ENCODE measurements at regions not wholly inside any gene's neighbourhood (a gene's known extent, or its start where the extent isn't known, plus 50 kb on each side); places are given as distances from the start of the nearest gene placed in this dataset.

DNA sequence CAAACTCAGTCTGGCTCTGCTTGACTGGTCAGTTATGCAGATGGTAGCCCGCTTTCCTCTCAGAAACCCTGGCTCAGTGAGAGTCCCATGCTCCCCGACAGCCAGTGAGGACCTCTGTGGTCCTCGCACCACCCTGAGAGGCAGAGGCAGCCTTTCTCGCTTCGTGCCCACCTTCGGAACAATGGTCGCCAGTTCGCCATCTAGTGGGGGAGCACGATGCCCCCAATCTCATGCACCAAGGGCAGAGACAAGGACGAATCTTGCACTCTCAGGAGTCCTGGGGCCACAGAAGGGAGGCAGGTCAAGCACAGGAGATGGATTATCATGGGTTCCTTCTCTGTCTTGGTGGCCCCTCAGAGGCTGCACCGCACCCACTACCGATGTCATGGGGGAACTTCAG lies 75.2 kb downstream of the RHCG start:
- no peak for DNase-seq

- no peak for DNase-seq
Measured at GRCh38 chr15:89419370-89419984, 76.9 kb downstream of the RHCG start.

DNA sequence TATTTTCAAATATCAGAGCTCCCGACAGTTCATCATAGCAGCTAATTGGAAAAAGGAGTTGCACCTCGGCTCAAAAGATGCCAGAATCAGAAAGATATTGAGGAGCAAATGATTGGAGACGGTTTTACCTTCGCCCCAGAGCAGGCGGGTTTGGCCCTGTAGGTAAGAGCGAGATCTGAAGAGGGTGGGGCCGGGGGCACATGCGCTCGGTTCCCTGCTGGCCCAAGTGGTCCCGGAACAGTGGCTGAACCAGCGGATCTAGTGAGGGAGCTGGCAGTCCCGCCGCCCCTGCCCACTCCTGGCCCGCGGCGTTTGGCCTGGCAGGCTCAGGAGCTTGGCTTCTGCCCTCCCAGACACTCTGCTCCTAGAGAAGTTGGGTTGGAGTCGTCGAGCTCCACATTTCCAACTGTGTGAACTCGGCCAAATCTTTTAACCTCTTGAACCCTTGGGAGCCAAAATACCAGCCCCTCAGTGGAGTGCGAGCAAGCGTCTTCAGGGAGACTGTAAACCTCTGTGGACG lies 79.1 kb downstream of the RHCG start:
- no peak for DNase-seq

DNA sequence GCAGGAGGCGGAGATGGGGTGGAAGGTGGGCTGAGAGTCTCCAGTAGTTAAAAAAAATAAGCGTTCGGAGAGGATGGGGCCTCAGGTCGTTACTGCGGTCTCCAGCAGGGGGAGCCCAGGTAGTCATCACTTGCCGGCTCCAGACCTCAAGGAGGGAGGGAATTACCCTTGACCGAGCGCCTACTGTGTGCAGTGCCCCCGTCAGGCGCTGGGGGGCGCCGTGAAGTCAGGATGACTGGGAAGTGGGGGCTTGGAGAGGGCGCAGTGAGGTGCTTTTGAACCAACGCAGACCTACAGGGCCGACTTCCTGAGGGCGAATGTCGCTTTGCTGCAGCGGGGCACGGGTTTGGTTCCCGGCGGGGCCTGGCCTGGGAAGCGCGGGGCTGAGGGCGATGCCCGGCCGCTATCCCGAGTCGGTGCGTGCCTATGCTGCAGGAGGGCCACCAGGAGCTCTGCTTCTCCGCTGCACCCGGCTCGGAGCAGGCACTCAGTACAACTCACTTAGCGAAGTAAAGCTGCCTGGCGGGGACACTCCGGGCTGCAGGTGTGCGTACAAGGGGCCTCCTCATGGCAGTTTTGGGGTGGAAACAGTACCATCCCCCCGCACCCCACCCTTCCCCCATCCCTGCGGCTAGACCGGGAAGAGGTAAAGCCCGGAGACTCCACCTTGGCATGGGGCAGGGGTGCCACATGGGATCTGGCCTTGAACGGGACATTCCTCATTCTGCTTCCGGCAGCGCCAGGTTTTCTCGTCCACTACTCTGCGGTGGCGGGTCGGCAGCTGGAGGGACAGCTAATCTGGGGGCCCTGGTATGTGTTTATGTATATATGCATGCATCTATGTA lies 79.8 kb downstream of the RHCG start:
- peak; percentile 83 for DNase-seq

GRCh38 chr15:89414571-89414970 lies 79.9 kb upstream of the POLG start:
- no peak for DNase-seq

DNA sequence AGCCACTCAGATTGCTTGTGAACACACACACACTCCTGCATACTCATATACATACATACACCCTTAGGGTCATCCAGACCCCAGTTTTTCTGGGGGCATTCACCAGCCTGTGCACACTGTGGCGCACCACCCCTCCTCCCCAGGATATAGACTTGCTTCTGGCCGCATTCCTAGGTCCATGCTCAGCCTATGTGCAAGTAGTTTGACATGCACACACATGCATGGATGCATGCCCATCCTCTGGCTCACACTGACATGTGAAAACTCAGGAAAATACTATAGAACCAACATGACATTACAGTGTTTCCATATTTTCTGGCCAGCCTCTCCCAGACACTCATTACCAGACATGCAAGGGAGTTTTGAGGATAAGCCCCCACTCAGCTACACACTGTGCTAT lies 79.3 kb upstream of the POLG start:
- no peak for DNase-seq

DNA sequence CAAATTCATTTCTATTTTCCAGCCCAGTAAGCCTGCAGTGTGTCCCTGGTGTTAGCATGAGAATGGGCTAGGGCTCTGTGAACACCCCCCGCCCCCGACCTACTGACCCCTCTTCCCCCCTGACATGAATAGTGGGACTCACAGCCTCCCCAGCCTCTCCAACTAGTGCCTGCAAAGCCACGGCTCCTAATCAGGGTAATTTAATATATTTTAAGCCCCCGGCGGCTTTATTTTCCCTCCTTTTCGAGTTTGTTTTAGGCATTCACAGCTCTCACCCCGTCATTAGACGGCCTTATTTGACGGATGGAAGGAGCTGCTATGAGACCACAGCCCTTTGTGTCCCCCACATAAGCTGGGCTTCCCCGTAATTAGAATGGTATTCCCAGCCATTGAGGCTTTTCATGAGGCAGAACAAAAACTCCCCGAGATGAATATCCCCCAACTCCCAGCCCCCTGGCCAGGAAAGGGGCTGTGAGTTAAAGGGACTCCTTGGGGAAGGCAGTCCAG lies 78.3 kb upstream of the POLG start:
- DNase-seq: no peak

- no peak for DNase-seq
Measured at GRCh38 chr15:89410039-89410435, 75.4 kb upstream of the POLG start.

GRCh38 chr15:89409184-89410038 lies 74.8 kb upstream of the POLG start:
- no peak for DNase-seq

GRCh38 chr15:89408372-89409183 lies 74.0 kb upstream of the POLG start:
- no peak for DNase-seq

DNA sequence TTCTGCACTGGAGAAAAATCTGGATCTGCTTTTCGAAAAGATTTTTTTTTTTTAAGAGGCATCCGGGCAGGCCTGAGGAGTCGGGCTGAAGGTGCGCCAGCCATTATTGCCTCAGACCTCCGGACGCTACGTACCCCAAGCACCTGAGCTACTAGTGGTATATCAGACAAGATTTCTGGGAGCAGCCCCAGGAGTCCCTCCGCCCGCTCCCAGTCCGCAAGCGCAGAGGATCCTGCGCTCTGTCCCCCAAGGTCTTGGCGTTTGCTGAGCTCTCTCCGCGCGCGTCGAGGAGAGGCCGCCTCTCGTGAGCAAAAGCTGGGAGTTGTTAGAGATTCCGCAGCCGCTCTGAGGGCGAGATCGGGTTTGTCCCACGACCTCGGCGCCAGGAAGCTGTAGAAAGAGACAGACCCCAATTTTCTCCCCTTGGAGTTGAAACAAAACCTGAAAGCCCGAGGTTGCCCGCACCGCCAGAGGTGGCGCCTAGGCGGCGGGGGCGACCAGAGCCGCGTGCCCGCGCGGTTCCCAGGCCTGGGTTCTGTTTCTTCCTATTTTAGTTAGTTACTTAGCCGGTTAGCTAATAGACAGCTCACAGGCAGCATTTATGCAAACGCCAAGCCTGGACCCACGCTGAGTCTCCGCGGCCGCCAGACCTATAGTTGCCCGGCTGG lies 72.5 kb upstream of the POLG start:
- DNase-seq: no peak

GRCh38 chr15:89406218-89406939 lies 71.8 kb upstream of the POLG start:
- DNase-seq: no peak

- no peak for DNase-seq
Measured at GRCh38 chr15:89405494-89405893, 70.9 kb upstream of the POLG start.

DNA sequence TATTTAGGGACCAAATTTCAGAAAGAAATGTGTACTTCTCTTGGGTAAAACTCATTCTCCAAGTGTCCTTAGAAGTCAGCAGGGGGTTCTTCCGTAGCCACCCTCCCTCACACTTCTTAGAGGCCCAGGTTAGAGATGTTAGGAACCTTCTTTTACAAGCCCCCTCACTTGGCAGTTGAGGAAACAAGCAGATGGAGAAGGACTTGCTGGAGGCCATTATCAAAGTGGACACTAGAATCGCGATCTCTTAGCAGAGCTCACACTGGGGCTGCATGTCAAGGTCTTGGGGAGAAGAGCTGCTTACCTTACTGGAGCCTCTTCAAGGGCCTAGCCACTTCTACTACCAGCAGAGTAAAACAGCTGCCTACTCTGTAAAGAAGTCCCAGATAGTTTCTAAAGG lies 69.4 kb upstream of the POLG start:
- DNase-seq: no peak

DNA sequence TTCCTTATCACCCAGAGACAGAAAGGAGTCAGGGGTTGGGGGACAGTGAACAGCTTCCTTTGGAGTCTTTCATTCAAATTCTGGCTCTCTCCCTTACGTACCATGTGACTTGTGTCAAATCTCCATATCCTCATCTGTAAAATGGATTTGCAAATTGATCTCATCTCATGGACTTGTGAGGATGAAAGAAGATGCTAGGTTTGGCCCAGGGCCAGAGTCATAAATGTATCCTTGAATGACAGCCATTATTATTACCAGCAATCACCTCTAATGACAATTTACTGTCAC lies 67.8 kb upstream of the POLG start:
- no peak for DNase-seq

GRCh38 chr15:89401631-89402517 lies 67.2 kb upstream of the POLG start:
- no peak for DNase-seq

DNA sequence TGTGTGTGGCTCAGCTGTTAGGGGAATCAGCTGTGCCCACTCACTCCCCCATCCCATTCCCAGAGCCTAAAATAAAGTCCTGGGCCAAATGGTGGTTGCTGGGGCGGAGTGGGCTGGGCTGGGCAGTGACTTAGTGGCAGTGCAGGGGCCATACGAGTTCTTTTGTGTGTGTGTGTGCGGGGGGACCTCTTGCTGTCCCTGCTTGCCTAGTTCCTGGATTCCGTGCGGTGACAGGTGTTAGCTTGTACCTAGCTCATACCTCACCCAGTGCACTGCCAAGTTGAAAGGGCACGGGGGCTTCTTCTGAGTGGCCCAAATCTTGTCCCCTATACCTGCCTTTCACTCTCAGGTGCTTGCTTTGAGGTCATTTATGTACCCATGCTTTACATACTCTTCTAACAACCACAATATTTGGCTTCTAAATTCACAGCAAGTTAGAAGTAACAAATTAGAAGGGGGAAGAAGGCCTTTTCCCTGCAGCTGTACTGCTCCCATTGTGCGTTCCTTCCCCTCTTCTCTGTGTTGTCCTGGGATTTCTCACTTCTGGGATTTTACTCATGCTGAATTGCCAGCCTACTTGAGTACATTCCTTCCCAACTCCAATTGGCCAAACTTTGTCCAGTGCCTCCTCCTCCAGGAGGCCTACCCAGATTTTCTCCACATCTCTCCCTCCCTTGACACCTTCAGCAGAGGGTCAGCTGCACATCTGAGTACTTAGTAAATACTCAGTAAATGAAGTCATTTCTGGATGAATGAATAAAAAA lies 66.3 kb upstream of the POLG start:
- DNase-seq: no peak

- peak; percentile 33 for DNase-seq
Measured at GRCh38 chr15:89400116-89400781, 65.6 kb upstream of the POLG start.
